Ramos (cell line): ENCODE measurements at regions not wholly inside any gene's neighbourhood (a gene's known extent, or its start where the extent isn't known, plus 50 kb on each side); places are given as distances from the start of the nearest gene placed in this dataset.

ENCODE experiments used
- in situ Hi-C: fragments of 300-500 bp; cut with MboI; formaldehyde crosslinking; loops from one replicate; pipeline ENCODE4 v1.14.3; 2022; ENCODE audit warnings: low sequenced_read_pairs; ENCODE audit not compliant: unreplicated experiment

DNA sequence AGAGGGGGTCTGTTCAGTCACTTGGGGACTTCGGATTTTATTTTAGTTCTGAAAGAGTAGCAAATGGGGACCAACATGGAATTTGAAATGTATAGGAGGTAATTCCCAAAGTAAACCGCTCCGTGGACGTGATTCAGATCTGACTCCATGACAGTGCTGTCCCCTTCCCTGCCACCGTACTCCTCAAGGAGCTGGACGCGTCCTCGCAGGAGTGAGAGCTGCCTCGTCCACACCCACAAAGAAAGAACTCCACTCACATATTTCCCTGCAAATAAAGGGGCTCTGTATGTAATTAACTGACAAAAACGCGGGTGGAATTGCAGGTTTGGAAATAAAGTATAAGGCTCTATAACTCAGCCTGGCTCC lies 183.6 kb downstream of the ETS2 start:
- in situ Hi-C loops: no loop called here

DNA sequence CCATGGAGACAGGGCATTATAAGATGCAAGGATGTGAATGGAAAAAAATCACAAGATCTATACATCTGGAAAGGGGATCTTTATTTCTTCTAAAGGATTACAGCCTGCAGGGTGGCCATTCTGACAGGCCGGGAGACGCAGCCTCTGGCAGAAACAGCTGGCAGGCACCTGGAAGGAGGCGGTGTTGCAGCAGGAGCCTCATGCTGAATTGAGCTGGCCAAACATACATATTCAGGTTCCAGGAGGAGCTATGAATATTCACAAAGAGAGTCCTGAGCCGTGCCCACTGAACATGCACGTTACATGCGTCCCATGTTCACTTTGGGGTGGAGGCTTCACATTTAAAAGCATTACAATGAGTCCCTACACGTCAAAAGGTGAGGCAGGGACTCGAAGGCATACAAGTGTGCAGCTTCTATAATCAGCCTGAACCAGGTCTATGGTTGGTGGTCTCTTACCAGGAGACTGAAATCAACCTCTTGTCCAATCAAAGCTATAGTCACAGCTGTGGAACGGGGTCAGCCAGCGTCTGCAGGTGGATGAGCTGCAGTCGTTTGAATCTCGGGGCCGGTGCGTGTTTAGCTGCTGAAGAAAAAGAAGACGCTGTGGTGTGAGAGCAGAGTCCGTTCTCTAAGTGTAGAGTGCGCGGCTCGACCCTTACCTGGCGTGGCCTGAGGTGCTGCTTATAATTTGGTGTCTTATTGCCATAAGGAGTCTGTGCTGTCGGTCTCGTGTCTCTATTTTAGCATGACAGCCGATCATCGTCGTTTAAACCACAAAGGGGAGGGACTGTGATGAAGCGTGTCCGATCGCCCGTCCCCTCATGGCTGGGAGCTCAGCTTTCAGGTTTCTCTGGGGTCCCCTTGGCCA lies 183.0 kb downstream of the ETS2 start:
- in situ Hi-C loops: no loop called here

- in situ Hi-C loops: no loop called here
These were observed 182.1 kb downstream of the ETS2 start for GRCh38 chr21:38987633-38988508.

- in situ Hi-C loops: no loop called here
These were observed 181.3 kb downstream of the ETS2 start for GRCh38 chr21:38986806-38987632.

DNA sequence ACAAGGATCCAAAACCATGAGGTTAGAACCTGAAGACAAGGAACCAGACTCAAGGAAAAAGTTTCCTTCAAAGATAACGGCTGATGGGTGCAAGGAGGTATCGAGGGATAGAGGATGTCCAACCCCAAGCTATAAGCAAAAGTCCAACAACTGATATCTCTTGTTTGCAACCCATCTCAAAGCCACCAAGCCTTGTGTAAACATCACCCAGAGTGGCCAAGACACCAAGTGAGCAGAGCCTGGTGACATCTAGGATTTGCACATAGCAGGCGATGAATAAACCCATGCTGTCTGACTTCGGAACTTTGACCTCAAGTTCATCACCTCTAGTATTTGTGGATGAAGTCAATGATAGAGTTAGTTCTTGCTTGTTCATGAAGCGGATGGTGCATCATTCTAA lies 180.7 kb downstream of the ETS2 start:
- in situ Hi-C loops: no loop called here

GRCh38 chr21:38985568-38986378 lies 180.0 kb downstream of the ETS2 start:
- in situ Hi-C loops: no loop called here

DNA sequence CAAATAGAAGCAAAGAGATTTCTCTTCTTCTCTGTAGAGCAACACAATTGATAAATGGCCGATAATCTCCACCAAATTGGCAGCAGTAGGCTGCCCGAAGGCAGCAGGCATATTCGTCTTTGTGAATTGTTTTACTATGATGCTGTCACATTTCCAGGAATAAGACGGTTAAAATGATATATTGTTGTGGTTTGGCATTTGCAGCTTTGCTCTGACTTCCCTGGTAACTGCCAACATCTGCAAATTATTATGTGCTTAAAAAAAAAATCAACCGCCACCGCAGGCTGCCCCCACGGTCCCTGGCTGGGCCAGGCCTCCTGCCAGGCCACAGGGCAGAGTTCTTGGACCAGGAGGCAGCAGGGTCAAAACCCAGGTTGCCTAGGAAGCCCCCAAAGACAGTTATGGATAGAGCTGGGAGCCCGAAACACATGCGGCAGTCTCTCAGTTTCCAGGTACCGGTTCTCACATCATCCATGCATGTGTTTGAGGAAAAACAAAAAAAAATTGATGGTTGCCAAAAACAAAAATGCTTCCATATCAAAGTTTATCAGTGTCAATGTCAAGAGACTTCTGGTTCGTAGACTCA lies 179.3 kb downstream of the ETS2 start:
- in situ Hi-C loops: no loop called here

DNA sequence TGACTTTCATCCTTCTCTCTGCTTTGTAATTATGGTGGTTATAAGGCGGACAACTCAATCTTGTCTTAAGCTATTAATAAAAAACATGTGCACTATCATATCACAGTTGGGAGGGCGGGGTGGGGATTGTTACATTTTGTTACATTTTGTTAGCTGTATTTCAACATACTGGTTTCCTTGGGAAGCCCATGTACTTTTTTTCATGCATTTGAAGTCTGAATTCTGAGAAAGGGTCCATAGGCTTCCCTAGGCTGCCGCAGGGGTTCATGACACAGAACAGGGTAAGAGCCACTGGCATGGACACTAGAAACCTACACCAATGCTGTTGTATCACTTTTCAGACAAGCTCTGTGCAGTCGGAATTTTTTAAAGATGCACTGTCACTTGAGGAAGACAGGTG lies 178.8 kb downstream of the ETS2 start:
- in situ Hi-C loops: no loop called here

DNA sequence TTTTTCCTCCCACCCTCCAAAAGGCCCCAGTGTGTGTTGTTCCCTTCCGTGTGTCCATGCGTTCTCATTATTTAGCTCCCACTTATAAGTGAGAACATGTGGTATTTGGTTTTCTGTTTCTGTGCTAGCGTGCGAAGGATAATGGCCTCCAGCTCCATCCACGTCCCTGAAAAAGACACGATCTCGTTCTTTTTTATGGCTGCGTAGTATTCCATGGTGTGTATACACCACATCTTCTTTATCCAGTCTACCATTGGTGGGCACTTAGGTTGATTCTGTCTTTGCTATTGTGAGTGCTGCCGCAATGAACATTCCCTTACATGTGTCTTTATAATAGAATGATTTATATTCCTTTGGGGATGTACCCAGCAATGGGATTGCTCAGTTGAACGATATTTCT lies 177.8 kb downstream of the ETS2 start:
- in situ Hi-C loops: no loop called here

- in situ Hi-C loops: no loop called here
These were observed 177.1 kb downstream of the ETS2 start for GRCh38 chr21:38982804-38983203.

DNA sequence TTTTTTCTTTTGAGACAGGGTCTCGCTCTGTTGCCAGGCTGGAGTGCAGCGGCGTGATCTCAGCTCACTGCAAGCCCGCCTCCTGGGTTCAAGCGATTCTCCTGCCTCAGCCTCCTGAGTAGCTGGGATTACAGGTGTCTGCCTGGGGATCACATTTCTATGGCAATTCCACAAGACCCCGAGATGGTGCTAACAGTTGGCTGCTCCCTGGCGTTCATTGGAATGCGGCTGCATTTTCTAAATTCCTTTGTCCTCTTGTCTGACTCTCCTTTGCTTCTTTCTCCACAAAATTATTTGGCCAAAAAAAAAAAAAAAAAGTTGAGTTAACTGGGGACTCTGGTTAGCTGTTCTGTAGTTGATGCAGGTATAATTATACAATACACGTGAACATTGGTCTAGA lies 176.4 kb downstream of the ETS2 start:
- in situ Hi-C loops: no loop called here

DNA sequence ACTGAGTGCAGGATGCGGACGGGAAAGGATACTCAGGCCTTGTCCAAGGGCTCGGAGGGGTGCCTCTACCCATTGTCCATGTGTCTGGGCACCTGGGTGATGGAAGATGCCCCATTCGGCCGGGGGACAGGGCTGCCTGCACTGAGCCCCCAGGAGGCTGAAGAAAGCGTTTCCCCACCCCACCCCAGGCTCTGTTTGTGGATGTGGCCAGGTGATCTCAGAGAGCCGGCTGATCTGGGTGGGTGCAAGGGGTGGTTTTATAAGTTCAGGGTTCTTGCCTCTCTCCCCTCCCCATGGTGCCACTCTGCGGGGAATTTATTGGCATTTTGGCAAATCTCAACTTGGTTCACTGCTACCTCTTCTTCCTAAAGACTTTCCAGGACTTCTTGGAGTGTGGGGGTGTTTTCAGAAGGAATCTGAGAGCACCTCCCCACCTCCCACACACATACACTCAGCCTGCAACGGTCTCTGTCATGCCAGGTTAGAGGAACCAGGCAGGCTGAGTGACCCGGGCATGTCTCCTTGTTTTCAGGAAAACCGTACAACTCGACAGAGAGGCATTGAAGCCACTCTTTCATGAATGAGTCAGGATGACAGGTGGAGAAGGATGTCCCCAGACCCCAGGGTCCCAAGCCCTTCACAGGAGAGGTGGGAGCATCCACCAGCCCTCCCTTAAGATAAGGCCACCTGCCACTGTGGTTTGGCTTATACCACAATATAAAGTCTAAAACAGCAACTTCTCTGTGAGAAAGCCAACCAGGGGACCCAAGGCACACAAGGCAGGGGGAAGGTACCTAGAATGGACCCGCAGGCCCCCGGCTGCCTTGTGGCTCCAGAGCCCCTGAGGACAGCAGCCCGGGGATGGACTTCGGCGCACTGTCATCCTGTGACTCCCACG lies 174.9 kb downstream of the ETS2 start:
- in situ Hi-C loops: no loop called here

DNA sequence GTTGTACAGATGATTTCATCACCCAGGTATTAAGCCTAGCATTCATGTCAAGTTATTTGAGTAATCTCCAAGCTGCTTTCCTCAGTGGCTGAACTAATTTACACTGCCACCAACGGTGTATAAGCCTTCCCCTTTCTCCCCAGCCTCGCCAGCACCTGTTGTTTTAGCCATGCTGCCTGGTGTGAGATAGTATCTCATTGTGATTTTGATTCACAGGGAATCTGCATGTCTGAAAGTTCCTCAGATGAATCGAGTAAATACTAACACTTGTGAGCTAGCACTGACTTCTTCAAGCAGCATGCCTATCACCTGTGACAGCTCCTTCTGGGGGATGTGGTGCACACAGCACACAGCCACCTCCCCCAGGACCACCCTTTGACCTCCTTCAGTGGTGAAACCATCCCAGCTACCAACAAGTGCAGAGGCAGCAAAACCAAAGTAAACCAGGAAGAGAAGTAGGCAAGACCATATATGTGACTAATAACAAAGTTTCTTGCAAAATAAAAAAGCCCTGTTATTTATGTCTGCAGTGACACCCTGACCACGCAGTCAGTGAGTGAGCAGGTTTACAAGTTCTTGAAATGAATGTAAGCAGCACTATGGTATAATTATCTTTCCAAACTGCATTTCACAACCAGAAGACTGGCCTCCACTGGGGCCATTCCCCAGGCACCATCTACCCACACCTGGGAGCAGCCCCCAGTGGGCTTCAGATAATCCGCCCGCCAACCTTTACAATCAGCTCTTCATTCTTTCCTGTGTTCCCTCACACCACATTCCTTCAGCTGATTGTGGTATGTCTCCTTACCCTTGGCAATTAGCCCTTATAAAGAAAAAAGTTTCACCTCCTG lies 173.8 kb downstream of the ETS2 start:
- in situ Hi-C loops: no loop called here

DNA sequence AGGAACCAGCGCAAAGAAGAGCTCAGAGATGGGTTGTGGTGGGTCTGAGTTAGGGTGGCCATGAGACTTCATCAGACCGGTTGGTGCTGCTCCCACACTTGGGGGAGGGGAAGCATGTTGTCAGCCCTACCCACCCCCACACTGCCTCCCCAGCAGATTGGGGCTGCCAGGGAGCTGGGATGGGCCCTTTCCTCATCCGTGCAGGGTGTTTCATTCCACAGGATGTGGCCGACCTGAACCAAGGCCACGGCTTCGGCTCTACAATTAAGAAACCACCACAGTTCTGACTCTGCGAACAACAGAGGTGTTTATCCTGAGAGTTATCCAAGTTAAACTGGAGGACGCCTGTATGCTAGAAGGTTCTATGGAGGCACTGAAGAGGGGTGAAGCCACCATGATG lies 171.2 kb downstream of the ETS2 start:
- in situ Hi-C loops: no loop called here

DNA sequence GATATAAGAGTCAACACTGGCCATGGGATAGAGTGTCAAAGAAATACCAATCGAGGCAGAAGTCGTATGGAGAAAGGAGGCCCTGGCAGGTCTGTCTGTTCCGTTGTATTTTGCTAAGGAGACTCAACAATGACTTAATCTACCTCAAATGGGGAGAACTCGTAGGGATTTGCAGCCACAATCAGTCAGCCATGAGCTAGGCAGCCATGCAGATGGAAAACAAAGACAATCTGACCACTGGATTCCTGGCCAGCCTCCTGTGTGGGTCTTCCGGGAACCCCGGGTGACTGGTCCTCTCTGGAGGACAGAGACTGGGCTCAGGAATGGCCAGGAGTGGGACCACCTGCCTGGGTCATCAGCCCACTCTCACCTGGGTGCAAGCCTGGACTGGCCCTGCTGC lies 167.8 kb downstream of the ETS2 start:
- in situ Hi-C loops: no loop called here

- in situ Hi-C loops: no loop called here
These were observed 166.3 kb downstream of the ETS2 start for GRCh38 chr21:38972078-38972477.

DNA sequence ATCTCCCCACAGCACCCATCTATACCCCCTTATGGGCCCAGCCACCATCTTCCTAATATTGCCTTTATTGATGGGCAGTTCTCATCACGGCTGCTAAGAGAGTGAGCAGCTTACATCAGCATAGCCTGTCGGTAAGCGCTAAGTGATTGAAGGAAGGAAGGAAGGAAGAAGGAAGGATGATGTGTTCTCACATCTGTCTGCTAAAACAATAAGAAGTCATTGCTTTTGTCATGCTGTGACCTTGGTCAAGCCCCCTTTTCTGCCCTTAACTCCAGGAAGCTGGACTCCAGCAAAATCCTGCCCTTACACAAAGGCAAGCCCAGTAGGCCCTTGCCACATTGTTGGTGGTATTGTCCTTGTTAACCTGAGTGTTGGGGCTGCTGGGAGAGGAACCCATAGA lies 165.0 kb downstream of the ETS2 start:
- in situ Hi-C loops: no loop called here
